ENCODE measurements at regions not wholly inside any gene's neighbourhood (a gene's known extent, or its start where the extent isn't known, plus 50 kb on each side); places are given as distances from the start of the nearest gene placed in this dataset.

GRCh38 chr3:30370681-30371271 lies 235.6 kb upstream of the TGFBR2 start:
- no peak for TF ChIP-seq CTCF (conservative IDR thresholded peaks at IDR 0.05)
- H3K36me3 Mint-ChIP-seq (ENCODE audit: low read depth), result no peaks in the 10 kb centered on the region
- no peaks in the 10 kb centered on the region for H3K4me1 Mint-ChIP-seq
- no peak for DNase-seq (ENCODE audit: low read depth, low spot score)
- peaks cover 6% of the 10 kb centered on the region for H3K9me3 Mint-ChIP-seq
- H3K27me3 Mint-ChIP-seq (ENCODE audit: low read depth), result no peaks in the 10 kb centered on the region
- no peak overlapping the region for H3K27ac Mint-ChIP-seq (ENCODE audit: unreplicated experiment)
- no peak overlapping the region for H3K4me3 Mint-ChIP-seq

GRCh38 chr3:30372837-30373236 lies 233.6 kb upstream of the TGFBR2 start:
- Mint-ChIP-seq H3K36me3 (ENCODE audit: low read depth) (no peaks in the 10 kb centered on the region), H3K27ac (ENCODE audit: unreplicated experiment) (no peak overlapping the region), H3K27me3 (ENCODE audit: low read depth) (no peaks in the 10 kb centered on the region), H3K4me1 (no peaks in the 10 kb centered on the region), H3K4me3 (no peak overlapping the region), H3K9me3 (peaks cover 2% of the 10 kb centered on the region)
- DNase-seq (ENCODE audit: low read depth, low spot score), result no peak
- TF ChIP-seq CTCF (conservative IDR thresholded peaks at IDR 0.05), result no peak

GRCh38 chr3:30384546-30385072 lies 221.8 kb upstream of the TGFBR2 start:
- H3K27ac Mint-ChIP-seq (ENCODE audit: unreplicated experiment), result no peak overlapping the region
- H3K4me1 Mint-ChIP-seq, result no peaks in the 10 kb centered on the region
- no peaks in the 10 kb centered on the region for H3K27me3 Mint-ChIP-seq (ENCODE audit: low read depth)
- no peak for DNase-seq (ENCODE audit: low read depth, low spot score)
- no peak overlapping the region for H3K4me3 Mint-ChIP-seq
- H3K9me3 Mint-ChIP-seq, result peaks cover 16% of the 10 kb centered on the region
- H3K36me3 Mint-ChIP-seq (ENCODE audit: low read depth), result peaks cover 11% of the 10 kb centered on the region
- TF ChIP-seq CTCF (conservative IDR thresholded peaks at IDR 0.05), result no peak

- Mint-ChIP-seq H3K36me3 (ENCODE audit: low read depth) (peaks cover 2% of the 10 kb centered on the region), H3K4me3 (no peak overlapping the region), H3K27ac (ENCODE audit: unreplicated experiment) (no peak overlapping the region), H3K4me1 (no peaks in the 10 kb centered on the region), H3K27me3 (ENCODE audit: low read depth) (no peaks in the 10 kb centered on the region), H3K9me3 (peaks cover 7% of the 10 kb centered on the region)
- DNase-seq (ENCODE audit: low read depth, low spot score), result no peak
- TF ChIP-seq CTCF (conservative IDR thresholded peaks at IDR 0.05), result no peak
These were observed 213.3 kb upstream of the TGFBR2 start for GRCh38 chr3:30393079-30393478.

- peaks cover 2% of the 10 kb centered on the region for H3K4me1 Mint-ChIP-seq
- no peak for TF ChIP-seq CTCF (conservative IDR thresholded peaks at IDR 0.05)
- H3K36me3 Mint-ChIP-seq (ENCODE audit: low read depth), result no peaks in the 10 kb centered on the region
- no peaks in the 10 kb centered on the region for H3K27me3 Mint-ChIP-seq (ENCODE audit: low read depth)
- H3K27ac Mint-ChIP-seq (ENCODE audit: unreplicated experiment), result no peak overlapping the region
- no peak overlapping the region for H3K4me3 Mint-ChIP-seq
- peaks cover 7% of the 10 kb centered on the region for H3K9me3 Mint-ChIP-seq
- DNase-seq (ENCODE audit: low read depth, low spot score), result no peak
These were observed 209.4 kb upstream of the TGFBR2 start for GRCh38 chr3:30397030-30397429.
